Transverse colon (tissue), 4 donors: ENCODE measurements at regions not wholly inside any gene's neighbourhood (a gene's known extent, or its start where the extent isn't known, plus 50 kb on each side); places are given as distances from the start of the nearest gene placed in this dataset.

ENCODE experiments used
- DNase-seq: peaks from one replicate; pipeline ENCODE4 v3.0.0-alpha.2; 2019
- H3K27ac ChIP-seq, 4 donors: fragments of 200-600 bp; sonication (generic); 2 replicates each; pipeline ENCODE4 v1.5.1; 2016 to 2018; ENCODE audit warnings: inconsistent platforms in 4 of 4
- H3K27me3 ChIP-seq: fragments of 200-600 bp; sonication (generic); 2 replicates; pipeline ENCODE4 v1.5.1; 2017; ENCODE audit warnings: inconsistent platforms
- H3K36me3 ChIP-seq, 4 donors: fragments of 200-600 bp; sonication (generic); 2 replicates each; pipeline ENCODE4 v1.5.1; 2017 to 2019; ENCODE audit warnings: inconsistent platforms in 4 of 4
- H3K4me1 ChIP-seq, 4 donors: fragments of 200-600 bp; sonication (generic); 2 replicates each; pipeline ENCODE4 v1.5.1; 2017 to 2020; ENCODE audit warnings: inconsistent platforms in 4 of 4
- H3K4me3 ChIP-seq, 4 donors: fragments of 200-600 bp; sonication (generic); 1 replicate in 1 of 4; 2 replicates in 3 of 4; pipeline versions ENCODE4 v1.5.1 to v1.6.1; 2017 to 2019; ENCODE audit warnings: inconsistent platforms in 4 of 4
- H3K9me3 ChIP-seq, 2 donors: fragments of 200-600 bp; sonication (generic); 2 replicates each; pipeline ENCODE4 v1.5.1; 2017 to 2019; ENCODE audit warnings: inconsistent platforms in 2 of 2
- CTCF ChIP-seq, 5 experiments: fragments of 200-600 bp in 3 of 5; fragments of 450-650 bp in 2 of 5; sonication (generic) in 3 of 5; IDR thresholded peaks; 1 replicate in 2 of 5; 2 replicates in 3 of 5; pipeline ENCODE4 v1.5.1; 2016 to 2017; ENCODE audit warnings: antibody characterized with exemption in 5 of 5, inconsistent platforms in 3 of 5, mild to moderate bottlenecking in 2 of 5, moderate library complexity in 1 of 5
- EP300 ChIP-seq: sonication (generic); formaldehyde crosslinking; IDR thresholded peaks from one replicate; pipeline ENCODE4 v1.6.1; 2017; ENCODE audit warnings: antibody characterized with exemption, low read depth
- POLR2A ChIP-seq: fragments of 450-650 bp; IDR thresholded peaks from one replicate; pipeline ENCODE4 v1.6.1; 2016; ENCODE audit warnings: antibody characterized with exemption, mild to moderate bottlenecking, moderate library complexity
- POLR2AphosphoS5 ChIP-seq, 3 donors: sonication (generic); formaldehyde crosslinking; IDR thresholded peaks; one replicate each; pipeline ENCODE4 v1.6.1; 2016; ENCODE audit warnings: antibody characterized with exemption in 3 of 3
- WGBS, 2 donors: methylation state at CpG; one replicate each; pipeline ENCODE4 v1.1.5; 2018; ENCODE audit warnings: low coverage in 1 of 2; 5-methylcytosine and 5-hydroxymethylcytosine counted together
- in situ Hi-C, 4 donors: fragments of 200-750 bp; cut with MboI; loops; one replicate each; pipeline versions ENCODE4 v1.15.0 to v1.15.1; 2017; ENCODE audit warnings: low sequenced_read_pairs in 3 of 4, low pct_ligation_motif_present in 1 of 4, low pct_unique_long_range_greater_than_20kb in 1 of 4
- intact Hi-C: fragments of 100-400 bp; cut with DNase I; formaldehyde crosslinking; loops from one replicate; pipeline ENCODE4 v1.15.1; 2023; ENCODE audit warnings: low total_unique reads

GRCh38 chr15:77846360-77846759, 213.6 kb upstream of the LINGO1 start:
- Histone ChIP-seq H3K36me3 (no peaks in the 10 kb centered on the region), H3K9me3 (peaks cover 3 to 7% of the 10 kb centered on the region in 2 donors), H3K4me1 (peaks cover 0 to 2% (median 0%) of the 10 kb centered on the region in 4 donors), H3K27me3 (peaks cover 7% of the 10 kb centered on the region), H3K27ac (no peak overlapping the region), H3K4me3 (no peak overlapping the region)
- 30 to 37% methylated on average over 2 of the region's 2 CpGs for WGBS, 2 donors
- DNase-seq, result no peak
- TF ChIP-seq EP300 (no peak), CTCF (IDR thresholded peaks at IDR 0.05) (no peak), POLR2A (no peak), POLR2AphosphoS5 (IDR thresholded peaks at IDR 0.05) (no peak)
- intact Hi-C loops (no loop called here), in situ Hi-C loops (no loop called here)

GRCh38 chr15:77844798-77845446, 212.2 kb upstream of the LINGO1 start:
- TF ChIP-seq POLR2AphosphoS5 (IDR thresholded peaks at IDR 0.05) (no peak), CTCF (IDR thresholded peaks at IDR 0.05) (no peak), POLR2A (no peak), EP300 (no peak)
- no peak for DNase-seq
- H3K27ac ChIP-seq, result no peak overlapping the region
- WGBS, 2 donors, result 58 to 85% methylated on average over 2 to 3 of the region's 3 CpGs
- no peaks in the 10 kb centered on the region for H3K4me1 ChIP-seq
- in situ Hi-C loops, result no loop called here
- peaks cover under 1 to 3% of the 10 kb centered on the region in 2 donors for H3K9me3 ChIP-seq
- no peak overlapping the region for H3K4me3 ChIP-seq
- H3K27me3 ChIP-seq, result peaks cover 11% of the 10 kb centered on the region
- no peaks in the 10 kb centered on the region for H3K36me3 ChIP-seq
- intact Hi-C loops, result no loop called here

DNA sequence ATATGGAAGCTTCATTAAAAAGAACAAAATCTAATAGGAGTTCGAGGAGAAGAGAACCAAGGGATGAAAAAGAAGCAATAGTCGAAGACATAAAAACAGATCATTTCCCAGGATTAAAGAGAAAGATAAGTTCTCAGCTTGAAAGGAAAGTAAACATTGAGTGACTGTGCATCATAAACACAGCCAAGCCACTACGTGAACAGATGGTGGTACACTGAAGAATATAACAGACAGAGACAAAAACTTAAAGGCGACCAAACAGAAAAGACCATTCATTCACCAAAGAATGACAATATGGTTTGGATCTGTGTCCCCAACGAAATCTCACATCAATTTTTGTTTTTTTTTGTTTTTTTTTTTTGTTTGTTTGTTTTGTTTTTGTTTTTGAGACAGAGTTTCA, 210.8 kb upstream of the LINGO1 start:
- WGBS, 2 donors, result 40 to 45% methylated on average over 5 of the region's 5 CpGs
- no peak overlapping the region for H3K27ac ChIP-seq
- H3K4me3 ChIP-seq, result no peak overlapping the region
- in situ Hi-C loops (no loop called here), intact Hi-C loops (no loop called here)
- H3K36me3 ChIP-seq, result no peaks in the 10 kb centered on the region
- no peaks in the 10 kb centered on the region for H3K4me1 ChIP-seq
- DNase-seq, result no peak
- peaks cover 0 to 3% of the 10 kb centered on the region in 2 donors for H3K9me3 ChIP-seq
- TF ChIP-seq POLR2A, result no peak
- no peak for TF ChIP-seq CTCF (IDR thresholded peaks at IDR 0.05)
- TF ChIP-seq POLR2AphosphoS5 (IDR thresholded peaks at IDR 0.05), result no peak
- no peak for TF ChIP-seq EP300
- peaks cover 11% of the 10 kb centered on the region for H3K27me3 ChIP-seq

DNA sequence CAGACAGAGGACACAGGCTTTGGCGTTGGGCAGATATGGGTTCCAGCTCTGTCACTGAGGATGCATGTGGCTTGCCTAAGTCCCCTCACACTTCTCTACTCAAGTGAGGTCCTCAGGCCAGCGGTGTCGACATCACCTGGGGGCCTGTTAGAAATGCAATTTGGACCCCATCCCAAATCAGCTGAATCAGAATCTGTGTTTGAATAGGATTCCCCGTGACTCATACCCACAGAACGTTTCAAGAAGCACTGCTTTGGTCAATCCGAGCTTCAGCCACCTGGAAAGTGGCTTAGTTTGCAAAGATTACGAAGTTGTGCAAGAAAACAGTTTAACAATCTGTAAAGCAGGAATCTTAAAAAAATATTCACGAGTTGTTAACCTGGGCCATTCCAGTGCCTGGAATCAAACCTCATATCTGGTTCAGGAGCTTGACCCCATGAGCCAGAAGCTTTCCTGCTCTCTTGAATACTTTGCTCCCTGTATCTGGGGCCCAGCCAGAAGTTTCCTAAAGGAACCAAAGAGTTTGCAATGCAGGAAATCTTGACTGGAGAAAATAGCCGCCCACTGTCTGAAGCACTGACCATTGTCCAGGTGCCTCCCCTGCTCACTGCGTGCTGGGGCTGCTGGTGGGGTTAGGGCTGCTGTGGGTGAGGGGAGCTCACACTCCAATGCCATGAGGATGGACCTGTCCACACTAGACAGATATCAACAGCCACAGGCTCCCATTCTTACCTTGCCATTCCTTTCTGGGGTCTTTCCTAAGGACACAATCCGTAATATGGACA, 208.5 kb upstream of the LINGO1 start:
- H3K27me3 ChIP-seq, result peaks cover 8% of the 10 kb centered on the region
- H3K27ac ChIP-seq, result no peak overlapping the region
- H3K4me1 ChIP-seq, result no peaks in the 10 kb centered on the region
- H3K9me3 ChIP-seq, result no peaks in the 10 kb centered on the region
- no peaks in the 10 kb centered on the region for H3K36me3 ChIP-seq
- H3K4me3 ChIP-seq, result no peak overlapping the region
- in situ Hi-C loops (no loop called here), intact Hi-C loops (no loop called here)
- no peak for DNase-seq
- WGBS, 2 donors, result 68 to 76% methylated on average over 3 to 11 of the region's 11 CpGs
- no peak for TF ChIP-seq EP300
- TF ChIP-seq POLR2AphosphoS5 (IDR thresholded peaks at IDR 0.05), result no peak
- no peak for TF ChIP-seq POLR2A
- no peak for TF ChIP-seq CTCF (IDR thresholded peaks at IDR 0.05)
